GM23338 (cell line): ENCODE measurements at regions not wholly inside any gene's neighbourhood (a gene's known extent, or its start where the extent isn't known, plus 50 kb on each side); places are given as distances from the start of the nearest gene placed in this dataset.

ENCODE experiments used
- CTCF ChIP-seq, 2 experiments: fragments of 200-600 bp in 1 of 2; sonication (generic) in 1 of 2; conservative IDR thresholded peaks; 2 replicates each; pipeline versions ENCODE4 v1.5.1 to v1.6.1; 2016 to 2017; ENCODE audit warnings: antibody characterized with exemption in 2 of 2, low read depth in 2 of 2, mild to moderate bottlenecking in 2 of 2, moderate library complexity in 1 of 2
- EZH2 ChIP-seq: fragments of 200-600 bp; sonication (generic); IDR thresholded peaks from one replicate; pipeline ENCODE4 v1.8.0; 2017; ENCODE audit warnings: antibody characterized with exemption, mild to moderate bottlenecking, low read depth; ENCODE audit not compliant: unreplicated experiment
- TF ChIP-seq, protein P1 (sequence below): IDR thresholded peaks from one replicate; pipeline ENCODE4 v1.6.1; 2018; ENCODE audit warnings: antibody characterized with exemption; ENCODE audit not compliant: unreplicated experiment

DNA sequence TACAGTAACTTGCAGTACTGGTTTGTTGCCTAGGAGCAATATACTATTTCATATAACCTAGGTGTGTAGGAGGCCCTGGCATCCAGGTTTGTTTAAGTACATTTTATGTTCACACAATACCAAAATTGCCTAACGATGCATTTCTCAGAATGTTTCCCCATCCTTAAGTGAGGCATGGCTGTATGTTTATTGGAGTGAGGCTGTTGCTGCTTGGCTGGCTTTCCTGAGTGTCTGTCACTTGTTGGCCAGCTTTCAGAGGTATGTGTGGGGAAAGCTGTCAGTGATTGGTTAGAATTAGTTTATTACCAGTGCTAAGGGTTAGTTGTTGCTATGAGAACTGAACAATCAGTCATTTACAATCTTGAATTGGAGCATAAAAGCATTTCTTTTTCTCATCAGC is 154.1 kb upstream of the CDH12 start:
- TF ChIP-seq, protein P1, sequence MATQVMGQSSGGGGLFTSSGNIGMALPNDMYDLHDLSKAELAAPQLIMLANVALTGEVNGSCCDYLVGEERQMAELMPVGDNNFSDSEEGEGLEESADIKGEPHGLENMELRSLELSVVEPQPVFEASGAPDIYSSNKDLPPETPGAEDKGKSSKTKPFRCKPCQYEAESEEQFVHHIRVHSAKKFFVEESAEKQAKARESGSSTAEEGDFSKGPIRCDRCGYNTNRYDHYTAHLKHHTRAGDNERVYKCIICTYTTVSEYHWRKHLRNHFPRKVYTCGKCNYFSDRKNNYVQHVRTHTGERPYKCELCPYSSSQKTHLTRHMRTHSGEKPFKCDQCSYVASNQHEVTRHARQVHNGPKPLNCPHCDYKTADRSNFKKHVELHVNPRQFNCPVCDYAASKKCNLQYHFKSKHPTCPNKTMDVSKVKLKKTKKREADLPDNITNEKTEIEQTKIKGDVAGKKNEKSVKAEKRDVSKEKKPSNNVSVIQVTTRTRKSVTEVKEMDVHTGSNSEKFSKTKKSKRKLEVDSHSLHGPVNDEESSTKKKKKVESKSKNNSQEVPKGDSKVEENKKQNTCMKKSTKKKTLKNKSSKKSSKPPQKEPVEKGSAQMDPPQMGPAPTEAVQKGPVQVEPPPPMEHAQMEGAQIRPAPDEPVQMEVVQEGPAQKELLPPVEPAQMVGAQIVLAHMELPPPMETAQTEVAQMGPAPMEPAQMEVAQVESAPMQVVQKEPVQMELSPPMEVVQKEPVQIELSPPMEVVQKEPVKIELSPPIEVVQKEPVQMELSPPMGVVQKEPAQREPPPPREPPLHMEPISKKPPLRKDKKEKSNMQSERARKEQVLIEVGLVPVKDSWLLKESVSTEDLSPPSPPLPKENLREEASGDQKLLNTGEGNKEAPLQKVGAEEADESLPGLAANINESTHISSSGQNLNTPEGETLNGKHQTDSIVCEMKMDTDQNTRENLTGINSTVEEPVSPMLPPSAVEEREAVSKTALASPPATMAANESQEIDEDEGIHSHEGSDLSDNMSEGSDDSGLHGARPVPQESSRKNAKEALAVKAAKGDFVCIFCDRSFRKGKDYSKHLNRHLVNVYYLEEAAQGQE = no peak
- TF ChIP-seq EZH2 (no peak), CTCF (conservative IDR thresholded peaks at IDR 0.05; ENCODE audit: low read depth in 2 of 2) (no peak)
